ENCODE measurements at regions not wholly inside any gene's neighbourhood (a gene's known extent, or its start where the extent isn't known, plus 50 kb on each side); places are given as distances from the start of the nearest gene placed in this dataset.
"Not testable (repeated sequence)": the region's sequence is repeated elsewhere in the genome, so short reads cannot be mapped to it uniquely, and the experiment has no call there.

DNA sequence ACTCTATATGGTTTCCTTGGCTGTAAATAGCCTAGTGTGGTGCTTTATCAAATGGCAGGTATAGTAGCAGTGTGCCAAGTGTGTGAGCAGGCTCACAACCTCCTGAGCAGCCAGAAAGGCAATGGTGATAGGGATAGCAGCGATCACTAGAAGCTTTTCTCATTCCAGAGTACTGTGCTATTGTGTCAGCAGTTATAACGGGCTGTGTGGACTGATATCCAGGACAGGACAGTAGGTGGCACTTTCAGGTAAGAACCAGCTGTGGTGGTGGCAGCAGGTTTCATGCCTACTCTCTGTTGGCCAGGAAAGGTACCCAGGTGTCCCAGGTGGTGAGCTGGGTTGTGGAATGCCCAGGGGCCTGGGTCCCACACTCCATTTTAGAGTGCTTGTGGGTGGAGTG is 448.8 kb upstream of the BTBD3 start:
- H3K27ac ChIP-seq = no peak overlapping the region

DNA sequence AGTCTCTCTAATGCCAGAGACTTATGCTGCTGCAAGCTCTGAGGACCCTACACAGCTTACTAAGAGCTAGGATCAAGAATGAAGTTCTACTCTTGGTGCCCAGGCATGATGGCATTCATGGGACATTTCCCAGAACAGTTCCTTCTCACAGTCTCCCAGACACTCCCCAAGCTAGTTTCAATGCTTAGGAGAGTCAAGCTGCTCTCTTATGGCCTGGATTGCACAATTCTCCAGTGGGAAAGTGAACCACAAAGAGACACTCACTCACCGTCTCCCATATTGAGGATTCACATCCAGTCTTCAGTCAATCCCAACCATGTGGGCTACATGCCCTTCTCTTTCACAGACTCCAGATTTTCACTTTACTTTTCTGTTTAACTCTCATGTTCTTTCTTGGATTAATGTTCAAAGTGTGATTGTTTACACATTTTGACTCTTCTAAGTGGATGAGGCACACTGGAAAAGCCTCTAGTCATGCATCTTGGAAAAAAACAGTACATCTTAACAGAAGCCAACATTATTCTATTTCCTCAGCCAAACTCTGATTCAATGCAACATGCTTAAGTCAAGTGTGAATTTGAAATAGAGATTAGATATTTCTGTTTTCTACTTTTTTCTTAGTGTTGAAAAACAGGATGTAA is 447.8 kb upstream of the BTBD3 start:
- Histone ChIP-seq H3K27ac (peak overlapping the region in 1 of 21 experiments; percentile 4), H3K4me3 (no peak overlapping the region)

More for the DNA sequence above, 448.8 kb upstream of the BTBD3 start:
- no peak overlapping the region for H3K4me3 ChIP-seq

DNA sequence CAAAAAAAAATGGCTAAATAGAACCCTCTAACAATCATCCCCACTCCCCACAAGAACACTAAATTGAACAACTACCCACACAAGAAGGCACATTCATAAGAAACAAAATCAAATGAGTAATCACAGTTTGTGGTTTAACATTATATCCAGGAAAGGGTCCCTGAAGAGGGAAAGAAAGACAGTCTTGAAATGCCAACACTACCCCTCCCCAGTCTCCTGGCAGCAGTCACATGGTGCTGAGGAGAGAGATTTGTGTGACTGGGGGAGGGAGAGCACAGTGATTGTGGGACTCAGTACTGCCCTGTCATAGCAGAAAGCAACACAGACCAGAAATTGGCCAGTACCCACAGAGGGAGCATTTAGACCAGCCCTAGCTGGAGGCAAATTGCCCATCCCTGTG is 443.7 kb upstream of the BTBD3 start:
- Histone ChIP-seq H3K27ac (no peak overlapping the region), H3K4me3 (no peak overlapping the region)

DNA sequence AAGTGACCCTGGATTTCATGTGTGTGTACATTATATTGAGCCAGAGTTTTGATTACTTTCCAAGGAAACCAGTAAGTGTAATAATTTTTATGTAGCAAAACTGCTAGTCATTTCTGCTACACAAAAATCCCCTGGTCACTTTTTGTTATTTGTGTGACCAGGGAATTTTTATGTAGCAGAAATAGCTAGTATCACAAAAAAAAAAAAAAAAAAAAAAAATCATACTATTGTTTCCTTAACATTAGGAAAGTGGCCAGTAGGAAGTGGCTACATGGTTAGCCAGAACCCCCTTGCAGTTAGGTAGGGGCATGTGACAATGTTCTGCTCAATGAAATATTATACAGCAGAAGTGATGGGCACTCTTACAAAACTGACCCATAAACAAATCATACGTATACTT is 434.0 kb upstream of the BTBD3 start:
- Histone ChIP-seq H3K4me3 (no peak overlapping the region), H3K27ac (no peak overlapping the region)

DNA sequence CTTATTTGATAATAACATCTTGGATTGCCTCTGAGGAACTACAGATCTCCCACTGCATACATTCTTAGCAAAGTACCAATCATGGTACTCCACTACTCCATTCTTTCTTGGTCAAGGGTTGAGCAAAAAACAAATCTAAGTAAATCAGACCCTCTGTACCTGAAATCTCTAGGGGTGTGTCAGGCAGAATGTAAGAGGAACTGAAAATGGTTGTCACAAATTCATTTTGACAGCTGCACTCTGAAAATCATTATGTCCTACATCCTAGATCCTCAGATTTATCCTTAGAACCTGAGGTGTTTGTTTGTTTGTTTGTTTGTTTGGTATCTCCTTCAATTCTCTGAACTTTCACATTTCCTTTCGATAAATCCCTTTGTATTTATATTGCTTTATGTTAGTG is 433.2 kb upstream of the BTBD3 start:
- H3K27ac ChIP-seq = no peak overlapping the region
- no peak overlapping the region for H3K4me3 ChIP-seq

DNA sequence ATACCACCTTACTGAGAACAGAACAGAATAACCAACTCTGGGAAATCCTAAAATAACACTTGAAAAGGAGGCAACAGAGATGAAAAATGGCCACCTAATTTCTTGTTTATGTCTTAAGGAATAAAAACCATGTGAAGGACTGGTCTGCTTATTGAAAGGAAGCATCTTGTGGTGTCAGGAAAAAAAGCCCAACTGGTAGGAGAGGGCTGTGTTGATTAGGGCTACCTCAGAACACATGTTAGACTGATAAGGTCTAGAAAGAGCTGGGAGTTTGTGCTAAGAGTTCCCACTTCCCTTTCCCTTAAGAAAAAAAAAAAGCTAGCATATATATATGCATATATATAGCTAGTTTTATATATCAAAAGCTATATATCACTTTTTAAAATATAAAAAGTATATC is 425.3 kb upstream of the BTBD3 start:
- Histone ChIP-seq H3K4me3 (no peak overlapping the region), H3K27ac (no peak overlapping the region)

DNA sequence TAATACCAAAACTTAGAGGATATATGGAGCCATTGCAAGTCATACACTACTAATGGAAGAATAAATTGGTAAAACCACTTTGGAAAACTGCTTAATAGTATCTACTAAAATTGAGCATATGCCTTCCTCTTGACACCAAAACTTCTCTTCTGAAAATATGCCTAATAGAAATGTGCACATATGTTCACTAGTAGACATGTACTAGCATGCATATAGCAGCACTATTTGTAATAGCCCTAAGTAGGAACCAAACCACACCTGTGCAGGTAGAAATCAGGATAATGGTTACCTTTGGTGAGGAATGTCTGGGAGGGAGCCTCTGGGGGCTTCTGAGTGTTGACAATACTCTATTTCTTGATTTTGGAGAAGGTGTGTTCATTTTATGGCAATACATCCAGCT is 424.8 kb upstream of the BTBD3 start:
- no peak overlapping the region for H3K4me3 ChIP-seq
- no peak overlapping the region for H3K27ac ChIP-seq

DNA sequence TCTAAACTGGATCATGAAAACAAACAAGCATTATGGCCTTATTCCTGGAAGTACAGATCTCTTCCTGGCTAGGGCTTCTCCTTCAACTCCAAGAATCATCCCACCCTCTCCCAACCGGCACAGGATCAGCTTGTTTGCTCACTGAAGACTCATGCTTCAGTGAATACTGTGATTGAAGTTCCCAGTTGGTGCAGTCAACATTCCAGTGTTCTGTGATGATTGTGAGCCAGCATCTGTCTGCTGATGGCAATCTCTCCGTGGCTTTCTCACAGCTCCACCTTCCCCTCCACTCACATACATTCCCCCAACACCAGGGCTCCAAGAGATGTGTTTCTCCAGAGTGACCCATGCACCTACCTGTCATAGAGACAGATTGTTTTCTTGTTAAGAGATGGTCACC is 421.3 kb upstream of the BTBD3 start:
- Histone ChIP-seq H3K4me3 (no peak overlapping the region), H3K27ac (no peak overlapping the region)

DNA sequence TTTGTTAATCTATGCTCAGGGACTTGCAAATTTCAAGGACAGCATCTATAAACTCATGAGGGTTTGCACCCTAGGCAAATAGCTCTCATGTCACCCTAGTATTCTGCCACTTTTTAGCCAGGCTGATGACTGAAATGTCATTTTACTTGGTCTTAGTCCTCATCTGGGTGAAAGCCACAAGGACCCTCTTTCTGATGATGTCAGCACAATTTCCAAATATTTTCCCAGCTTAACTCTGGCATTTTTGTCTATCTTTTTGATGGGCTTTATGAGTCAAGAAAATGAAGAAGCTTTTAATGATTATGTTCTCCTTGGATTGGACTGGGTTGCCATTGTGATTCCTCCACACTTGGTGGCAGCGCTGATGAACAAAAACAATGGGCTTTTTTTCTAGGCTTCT is 420.1 kb upstream of the BTBD3 start:
- Histone ChIP-seq H3K27ac (no peak overlapping the region), H3K4me3 (no peak overlapping the region)

DNA sequence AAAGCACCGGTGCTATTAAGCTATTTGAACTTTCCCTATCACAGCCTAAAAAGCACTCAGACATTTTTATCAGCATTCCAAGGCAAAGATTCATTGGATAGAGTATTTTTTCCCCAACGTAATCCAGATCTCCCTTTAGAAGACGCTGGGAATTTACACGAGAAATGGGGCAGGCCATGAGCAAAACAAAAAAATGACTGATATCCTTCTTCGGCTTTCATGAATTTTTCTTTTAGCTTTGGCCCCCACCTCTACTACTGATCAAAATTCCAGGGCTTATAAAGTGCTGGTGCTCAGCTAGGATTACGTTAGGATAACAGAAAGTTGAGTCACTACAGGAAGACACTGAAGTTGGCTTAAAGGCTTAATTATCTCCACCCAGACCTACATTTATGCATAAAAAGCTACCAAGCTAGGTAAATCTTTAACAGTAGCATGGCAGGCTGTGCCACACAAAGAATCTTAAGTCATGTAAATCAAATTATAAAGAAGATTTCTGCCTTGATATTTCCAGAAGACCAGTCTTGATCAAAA is 418.5 kb upstream of the BTBD3 start:
- H3K27ac ChIP-seq = no peak overlapping the region
- H3K4me3 ChIP-seq = no peak overlapping the region

DNA sequence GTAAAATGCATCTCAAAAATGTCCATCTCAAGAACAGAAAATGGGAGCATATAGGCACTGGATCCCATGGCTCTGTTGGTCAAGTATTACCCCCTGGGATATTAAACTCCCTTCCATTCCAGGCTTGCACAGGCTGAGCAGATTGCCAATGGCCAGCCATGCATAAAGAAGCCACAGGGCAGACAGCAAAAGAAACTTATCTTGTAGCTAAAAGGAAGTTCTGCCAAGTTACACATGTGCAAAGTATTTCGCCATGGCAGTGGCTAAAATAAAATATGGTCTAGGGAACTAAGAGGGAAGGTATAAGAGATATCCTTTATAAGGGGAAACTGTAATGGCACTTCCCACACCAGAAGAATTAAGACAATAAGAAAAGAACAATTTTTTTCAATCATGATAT is 415.6 kb upstream of the BTBD3 start:
- Histone ChIP-seq H3K4me3 (no peak overlapping the region), H3K27ac (no peak overlapping the region)

DNA sequence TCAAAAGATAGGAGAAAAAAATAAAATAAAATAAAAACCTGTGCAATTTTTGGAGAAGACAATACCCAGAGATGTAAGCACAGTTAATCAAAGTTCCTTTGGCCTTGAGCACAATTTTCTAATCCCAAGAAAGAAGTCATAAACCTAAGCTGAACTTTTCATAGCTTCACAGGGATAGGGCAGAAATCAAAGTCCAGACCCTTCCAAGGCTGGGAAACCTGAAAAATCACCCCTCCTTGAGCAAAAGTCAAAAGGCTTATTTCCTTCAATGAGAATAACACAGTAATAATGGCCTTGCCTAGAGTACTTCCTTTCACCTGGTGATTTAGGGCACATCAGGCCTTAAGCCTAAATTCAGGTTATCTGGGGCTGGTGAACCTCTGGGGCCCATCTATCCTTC is 415.0 kb upstream of the BTBD3 start:
- no peak overlapping the region for H3K27ac ChIP-seq

DNA sequence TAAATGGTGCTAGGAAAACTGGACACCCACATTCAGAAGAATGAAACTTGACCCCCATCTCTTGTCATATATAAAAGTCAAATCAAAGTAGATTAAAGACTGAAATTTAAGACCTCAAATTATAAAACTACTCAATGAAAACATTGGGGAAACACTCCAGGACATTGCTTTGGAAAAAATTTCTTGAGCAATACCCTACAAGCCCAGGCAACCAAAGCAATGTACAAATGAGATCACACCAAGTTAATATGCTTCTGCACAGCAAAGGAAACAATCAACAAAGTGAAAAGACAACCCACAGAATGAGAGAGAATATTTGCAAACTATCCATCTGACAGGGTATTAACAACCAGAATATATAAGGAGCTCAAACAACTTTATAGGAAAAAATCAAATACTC is 407.9 kb upstream of the BTBD3 start:
- Histone ChIP-seq H3K4me3 (no peak overlapping the region), H3K27ac (no peak overlapping the region)

More for the DNA sequence above, 415.0 kb upstream of the BTBD3 start:
- no peak overlapping the region for H3K4me3 ChIP-seq

DNA sequence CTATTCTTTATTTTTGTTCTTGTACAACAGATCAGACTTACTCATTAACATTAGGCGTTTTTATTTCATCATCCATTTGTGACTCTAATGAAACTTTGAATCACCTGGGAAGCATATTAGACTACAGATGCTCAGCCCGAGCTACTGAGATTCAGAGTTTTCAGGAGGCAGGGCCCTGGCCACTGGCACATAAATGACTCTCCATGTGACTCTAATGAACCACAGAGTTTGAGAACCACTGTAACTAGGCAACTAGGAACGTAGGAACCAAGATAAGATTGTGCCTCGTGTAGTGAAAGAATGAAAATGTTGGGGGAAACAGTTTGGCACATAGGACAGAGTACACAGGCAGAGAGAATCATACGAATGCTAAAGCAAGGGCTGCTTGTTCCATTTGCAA is 405.9 kb upstream of the BTBD3 start:
- no peak overlapping the region for H3K4me3 ChIP-seq
- no peak overlapping the region for H3K27ac ChIP-seq

DNA sequence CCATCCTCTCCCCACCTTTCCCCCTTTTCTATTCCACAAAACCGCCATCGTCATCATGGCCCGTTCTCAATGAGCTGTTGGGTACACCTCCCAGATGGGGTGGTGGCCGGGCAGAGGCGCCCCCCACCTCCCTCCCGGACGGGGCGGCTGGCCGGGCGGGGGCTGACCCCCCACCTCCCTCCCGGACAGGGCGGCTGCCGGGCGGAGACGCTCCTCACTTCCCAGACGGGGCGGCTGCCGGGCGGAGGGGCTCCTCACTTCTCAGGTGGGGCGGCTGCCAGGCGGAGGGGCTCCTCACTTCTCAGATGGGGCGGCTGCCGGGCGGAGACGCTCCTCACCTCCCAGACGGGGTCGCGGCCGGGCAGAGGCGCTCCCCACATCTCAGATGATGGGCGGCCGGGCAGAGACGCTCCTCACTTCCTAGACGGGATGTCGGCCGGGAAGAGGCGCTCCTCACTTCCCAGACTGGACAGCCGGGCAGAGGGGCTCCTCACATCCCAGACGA is 404.4 kb upstream of the BTBD3 start:
- not testable (repeated sequence) for H3K27ac ChIP-seq, H3K4me3 ChIP-seq

DNA sequence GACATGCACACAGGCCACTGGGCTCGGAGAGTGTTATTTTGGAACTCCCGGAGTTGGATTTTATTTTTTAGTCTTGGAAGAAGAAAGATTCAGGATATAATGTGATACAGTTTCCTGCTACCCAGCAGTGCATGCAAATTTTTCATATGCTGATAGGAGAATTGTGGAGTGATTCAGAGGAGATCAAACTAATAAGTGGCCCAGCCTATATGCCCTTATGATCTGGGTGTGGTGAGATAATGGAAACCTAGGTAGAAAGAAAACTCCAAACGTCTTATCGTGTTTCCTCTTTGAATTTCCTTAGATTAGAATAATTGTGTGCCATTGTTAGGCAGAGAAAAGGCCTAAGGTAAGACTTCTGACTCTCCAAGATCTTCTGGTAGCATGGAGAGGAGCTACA is 401.2 kb upstream of the BTBD3 start:
- Histone ChIP-seq H3K4me3 (no peak overlapping the region), H3K27ac (no peak overlapping the region)

DNA sequence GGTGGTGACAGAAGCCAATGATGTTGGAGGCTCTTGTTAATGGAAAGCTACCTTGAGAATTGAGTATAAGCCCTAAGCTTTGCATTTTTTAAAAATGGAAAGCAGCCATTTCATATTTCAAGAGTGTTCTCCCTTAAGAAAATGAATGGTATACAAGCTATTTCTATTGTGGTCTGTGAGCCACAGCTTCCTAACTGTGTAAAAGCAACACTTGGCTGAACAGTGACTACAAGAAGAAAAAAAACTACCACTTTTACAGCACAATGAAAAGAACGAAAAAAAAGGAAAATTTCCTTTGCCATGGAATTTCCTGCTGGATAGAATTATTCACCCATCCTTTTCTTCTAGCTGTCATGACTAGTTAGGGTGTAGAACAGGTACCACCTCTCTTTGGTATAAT is 397.1 kb upstream of the BTBD3 start:
- Histone ChIP-seq H3K4me3 (no peak overlapping the region), H3K27ac (no peak overlapping the region)

DNA sequence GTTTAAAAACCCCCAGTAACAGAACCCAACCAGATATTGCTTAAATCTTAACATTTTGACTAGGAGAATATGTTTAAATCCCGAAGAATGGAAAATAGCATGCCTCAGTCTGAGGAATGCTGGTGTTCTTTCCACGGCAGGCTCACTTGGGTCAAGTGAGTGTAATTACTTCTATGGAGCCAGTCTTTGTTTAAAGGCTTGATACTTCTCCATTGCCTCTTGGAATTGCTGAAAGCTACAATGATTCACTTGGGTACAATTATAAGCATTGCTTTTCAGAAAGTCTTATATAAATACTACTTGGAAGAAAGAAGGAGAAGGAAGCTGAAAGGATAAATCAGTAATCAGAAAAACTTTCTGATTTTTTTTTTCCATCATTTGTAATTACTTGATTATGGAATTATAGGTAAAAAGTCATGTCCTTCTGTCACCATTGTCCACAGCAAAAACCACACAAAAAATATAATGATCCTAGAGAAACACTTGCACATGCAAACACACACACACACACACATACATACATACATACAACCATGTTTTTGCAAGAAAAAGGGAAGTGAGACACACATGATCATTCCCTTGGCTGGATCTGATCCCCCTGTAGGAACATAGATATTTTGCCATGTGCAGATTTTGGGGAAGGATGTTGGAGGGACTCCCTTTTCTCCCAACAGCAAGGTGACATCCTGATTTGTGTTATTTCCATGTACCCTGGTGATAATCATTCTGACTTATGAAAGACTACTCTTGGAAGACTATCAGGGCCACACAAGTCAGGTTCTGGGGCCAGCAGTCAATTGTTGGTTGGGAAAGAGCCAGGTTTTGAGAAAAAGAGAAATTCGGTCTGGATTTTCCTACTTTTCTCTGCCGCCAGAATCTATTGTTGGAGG is 396.0 kb upstream of the BTBD3 start:
- no peak overlapping the region for H3K4me3 ChIP-seq

DNA sequence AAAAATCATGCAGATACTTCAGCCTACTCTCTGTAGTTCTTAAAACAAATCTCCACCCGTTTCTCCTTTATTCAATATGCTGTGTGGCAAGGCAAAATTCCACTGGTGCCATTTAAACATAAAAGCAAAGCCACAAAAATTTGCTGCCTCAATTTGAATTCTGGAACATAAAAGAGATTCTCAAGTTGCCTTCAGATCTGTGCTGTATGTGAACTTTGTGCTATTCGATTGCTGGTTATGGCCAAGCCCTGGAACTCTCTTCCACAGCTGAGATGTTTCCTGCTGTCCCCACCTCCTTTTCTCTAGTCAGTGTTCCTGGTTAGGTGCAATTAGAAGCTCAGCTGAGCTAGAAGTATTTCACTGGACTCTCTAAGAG is 395.3 kb upstream of the BTBD3 start:
- peak overlapping the region in 1 of 21 experiments; percentile 25 for H3K27ac ChIP-seq

More for the DNA sequence above, 396.0 kb upstream of the BTBD3 start:
- H3K27ac ChIP-seq = no peak overlapping the region

DNA sequence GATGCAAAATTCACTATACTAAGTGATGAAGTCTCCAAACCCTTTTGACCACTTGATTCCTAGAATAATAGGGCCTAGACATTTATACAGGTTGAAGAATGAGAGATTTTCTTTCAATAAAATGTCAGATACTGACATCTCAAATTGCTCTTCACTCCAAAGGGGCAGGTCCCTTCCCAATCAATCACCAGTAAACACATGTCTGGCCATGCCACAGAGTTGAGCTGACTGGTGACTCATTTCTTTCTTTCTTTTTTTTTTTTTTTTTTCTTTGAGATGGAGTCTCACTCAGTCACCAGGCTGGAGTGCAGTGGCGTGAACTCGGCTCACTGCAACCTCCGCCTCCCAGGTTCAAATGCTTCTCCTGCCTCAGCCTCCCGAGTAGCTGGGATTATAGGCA is 388.6 kb upstream of the BTBD3 start:
- no peak overlapping the region for H3K4me3 ChIP-seq
- H3K27ac ChIP-seq = no peak overlapping the region

More for the DNA sequence above, 395.3 kb upstream of the BTBD3 start:
- no peak overlapping the region for H3K4me3 ChIP-seq

DNA sequence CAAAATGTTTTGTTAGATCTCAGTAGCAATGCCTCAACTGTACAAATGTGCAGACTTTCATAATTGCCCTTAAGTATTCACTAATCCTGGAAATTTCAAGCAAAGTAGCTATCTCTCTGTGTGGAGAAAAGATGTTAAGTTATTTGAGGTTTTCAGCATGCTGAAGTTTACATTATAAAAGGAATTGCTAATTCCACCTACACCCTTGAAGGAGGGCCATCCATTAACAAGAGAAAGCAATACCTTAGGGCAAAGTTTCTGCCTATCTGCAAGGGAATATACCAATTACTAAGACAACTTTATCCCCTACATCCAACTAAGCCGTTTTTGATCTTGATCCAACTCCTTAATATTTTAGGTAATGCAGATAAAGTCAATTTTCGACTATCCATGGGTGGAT is 380.7 kb upstream of the BTBD3 start:
- H3K4me3 ChIP-seq = no peak overlapping the region
- no peak overlapping the region for H3K27ac ChIP-seq

Data from skin epidermis (tissue), 12 donors.